ENCODE measurements at regions not wholly inside any gene's neighbourhood (a gene's known extent, or its start where the extent isn't known, plus 50 kb on each side); places are given as distances from the start of the nearest gene placed in this dataset.
"Not testable (repeated sequence)": the region's sequence is repeated elsewhere in the genome, so short reads cannot be mapped to it uniquely, and the experiment has no call there.

GRCh38 chr4:118516107-118516506 lies 163.3 kb upstream of the PRSS12 start:
- TF ChIP-seq CTCF (conservative IDR thresholded peaks at IDR 0.05); EZH2 (IDR thresholded peaks at IDR 0.05; ENCODE audit: low read depth): not testable (repeated sequence)

All from PC-9 (cell line).